ENCODE measurements at regions not wholly inside any gene's neighbourhood (a gene's known extent, or its start where the extent isn't known, plus 50 kb on each side); places are given as distances from the start of the nearest gene placed in this dataset.

DNA sequence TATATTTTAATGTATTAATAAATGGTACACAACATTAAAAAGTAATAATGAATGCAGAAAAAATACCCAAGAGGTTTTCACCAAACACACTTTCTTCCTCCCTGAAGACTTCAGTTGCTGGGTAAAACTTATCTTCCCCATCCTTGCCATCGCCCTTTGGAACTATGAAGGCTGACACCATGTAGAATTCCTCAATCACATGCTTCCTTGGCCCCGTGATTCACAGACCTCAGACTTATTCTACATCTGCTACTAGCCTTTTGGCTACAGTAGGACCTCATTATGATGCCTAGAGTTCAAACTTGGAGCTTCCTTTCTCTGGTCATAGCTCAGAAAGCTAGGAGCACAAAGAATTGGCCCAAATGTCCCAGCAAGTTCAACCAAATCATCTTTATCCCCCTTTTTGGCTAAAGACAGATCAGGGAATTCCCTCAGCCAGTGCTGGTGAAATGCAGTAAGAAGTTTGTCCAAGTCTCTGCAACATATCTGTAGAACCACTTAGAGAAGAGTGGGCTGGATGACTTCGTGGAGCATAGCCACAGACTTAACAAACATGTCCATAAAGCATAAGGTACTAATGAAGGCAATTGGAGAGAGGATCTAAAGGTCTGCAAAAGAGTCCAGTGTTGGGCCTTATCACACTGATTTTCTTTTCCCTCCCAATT lies 253.5 kb downstream of the SEC61B start:
- ChIA-PET CTCF (interaction anchor here (1.0 to 4.2 kb wide), 3 partner anchors 8 to 76 kb away, joined by 3 to 18 read pairs (median 7); no protein-coding TSS in a partner anchor), POLR2A (interaction anchor here (1.8 kb wide), 1 partner anchor 10 kb away, joined by 7 read pairs; no protein-coding TSS in a partner anchor)
- no peaks in the 10 kb centered on the region for H4K20me1 ChIP-seq (ENCODE audit: insufficient read depth)

DNA sequence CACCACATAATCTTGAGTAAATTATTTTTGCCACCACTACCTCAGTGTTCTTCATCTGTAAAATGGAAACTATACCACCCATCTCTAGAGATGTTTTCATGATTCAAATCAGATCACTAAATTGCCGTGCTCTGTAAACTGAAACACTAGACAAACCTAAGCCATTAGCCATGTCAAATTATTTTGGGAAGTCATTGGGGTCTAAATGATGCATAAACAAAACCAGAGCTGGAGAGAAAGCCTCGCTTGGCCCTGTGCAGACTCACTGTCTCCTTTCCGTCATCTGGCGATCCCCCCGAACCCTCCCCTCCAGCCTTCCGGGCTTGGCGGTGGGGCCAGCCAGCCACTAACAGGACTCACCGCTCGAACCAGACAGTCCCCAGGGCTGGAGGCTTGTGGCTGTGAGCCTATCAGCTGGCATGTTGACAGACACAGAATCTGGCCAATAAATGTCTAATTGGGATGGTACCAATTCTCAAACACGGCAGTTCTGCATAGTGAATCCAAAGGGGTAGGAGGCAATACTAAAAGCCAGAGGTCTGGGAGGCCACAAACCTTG lies 256.5 kb downstream of the SEC61B start:
- Histone ChIP-seq H3K27ac (ENCODE audit: low read depth in 2 of 2, low read length in 1 of 2) (peak overlapping the region in 1 of 2 experiments; percentile 99; a peak in 2 of 4 replicates), H3K9me2 (peaks cover 2% of the 10 kb centered on the region; the same call in 1 of the 2 replicates), H3K4me2 (no peak overlapping the region), H3K9ac (no peak overlapping the region), H3K4me1 (ENCODE audit: control insufficient read depth in 1 of 2, insufficient read depth in 2 of 2, low read depth in 1 of 2, low read length in 1 of 2) (peaks cover 0 to 41% of the 10 kb centered on the region in 2 experiments; a peak in 2 of 4 replicates), H3K27me3 (ENCODE audit: insufficient read depth) (no peaks in the 10 kb centered on the region), H3K9me3 (no peaks in the 10 kb centered on the region), H4K20me1 (ENCODE audit: insufficient read depth) (no peaks in the 10 kb centered on the region), H3K79me2 (ENCODE audit: insufficient read depth) (no peaks in the 10 kb centered on the region), H2AFZ (ENCODE audit: low read depth) (no peak overlapping the region), H3K36me3 (replicated peaks in 1 of 2; ENCODE audit: control insufficient read depth in 1 of 2, insufficient read depth in 2 of 2, low read length in 1 of 2) (no peaks in the 10 kb centered on the region), H3K4me3 (ENCODE audit: low read depth in 2 of 2, low read length in 1 of 2) (no peak overlapping the region), H3F3A (replicated peaks; ENCODE audit: insufficient read depth) (no peaks in the 10 kb centered on the region)
- 31% methylated on average over 9 of the region's 10 CpGs for WGBS (ENCODE audit: low lambda C conversion rate)
- ChIA-PET CTCF (interaction anchor here (0.6 to 4.2 kb wide), 6 partner anchors 10 to 319 kb away, joined by 3 to 18 read pairs (median 4); no protein-coding TSS in a partner anchor), POLR2A (interaction anchor here (0.5 to 2.5 kb wide), 4 partner anchors 10 to 190 kb away, joined by 3 to 14 read pairs (median 8); no protein-coding TSS in a partner anchor)
- peak; percentile 89 for DNase-seq
- TF ChIP-seq RAD21 (IDR thresholded peaks at IDR 0.05; ENCODE audit: low read length) (peak; percentile 50), TCF12 (IDR thresholded peaks at IDR 0.05) (peak; percentile 64), YY1 (IDR thresholded peaks at IDR 0.05; ENCODE audit: low read depth) (no peak), TEAD4 (IDR thresholded peaks at IDR 0.05; ENCODE audit: borderline replicate concordance, insufficient read depth) (0 out of 2 replicates have a peak, but pooled peaks have one; percentile 10), RXRA (IDR thresholded peaks at IDR 0.05; ENCODE audit: borderline replicate concordance, low read depth) (no peak), GATA2 (CRISPR knock-in tag; IDR thresholded peaks at IDR 0.05) (peak; percentile 90), RFX5 (IDR thresholded peaks at IDR 0.05; ENCODE audit: low read length) (no peak), NRF1 (IDR thresholded peaks at IDR 0.05; ENCODE audit: low read depth, low read length) (no peak), FOXJ3 (CRISPR knock-in tag; IDR thresholded peaks at IDR 0.05) (peak; percentile 99), NFIC (IDR thresholded peaks at IDR 0.05; ENCODE audit: borderline replicate concordance) (0 out of 2 replicates have a peak, but pooled peaks have one; percentile 36), RCOR1 (IDR thresholded peaks at IDR 0.05; ENCODE audit: low read length) (peak; percentile 80), SMC3 (IDR thresholded peaks at IDR 0.05; ENCODE audit: low read depth, low read length) (peak; percentile 19; the same call in 1 of the 2 replicates), POLR2AphosphoS5 (IDR thresholded peaks at IDR 0.05; ENCODE audit: low read depth, low read length) (peak; percentile 13; the same call in 1 of the 2 replicates)
- TF ChIP-seq, protein P1, sequence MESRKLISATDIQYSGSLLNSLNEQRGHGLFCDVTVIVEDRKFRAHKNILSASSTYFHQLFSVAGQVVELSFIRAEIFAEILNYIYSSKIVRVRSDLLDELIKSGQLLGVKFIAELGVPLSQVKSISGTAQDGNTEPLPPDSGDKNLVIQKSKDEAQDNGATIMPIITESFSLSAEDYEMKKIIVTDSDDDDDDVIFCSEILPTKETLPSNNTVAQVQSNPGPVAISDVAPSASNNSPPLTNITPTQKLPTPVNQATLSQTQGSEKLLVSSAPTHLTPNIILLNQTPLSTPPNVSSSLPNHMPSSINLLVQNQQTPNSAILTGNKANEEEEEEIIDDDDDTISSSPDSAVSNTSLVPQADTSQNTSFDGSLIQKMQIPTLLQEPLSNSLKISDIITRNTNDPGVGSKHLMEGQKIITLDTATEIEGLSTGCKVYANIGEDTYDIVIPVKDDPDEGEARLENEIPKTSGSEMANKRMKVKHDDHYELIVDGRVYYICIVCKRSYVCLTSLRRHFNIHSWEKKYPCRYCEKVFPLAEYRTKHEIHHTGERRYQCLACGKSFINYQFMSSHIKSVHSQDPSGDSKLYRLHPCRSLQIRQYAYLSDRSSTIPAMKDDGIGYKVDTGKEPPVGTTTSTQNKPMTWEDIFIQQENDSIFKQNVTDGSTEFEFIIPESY (IDR thresholded peaks at IDR 0.05; ENCODE audit: borderline replicate concordance, low read depth) = no peak
- TF ChIP-seq, protein P2, sequence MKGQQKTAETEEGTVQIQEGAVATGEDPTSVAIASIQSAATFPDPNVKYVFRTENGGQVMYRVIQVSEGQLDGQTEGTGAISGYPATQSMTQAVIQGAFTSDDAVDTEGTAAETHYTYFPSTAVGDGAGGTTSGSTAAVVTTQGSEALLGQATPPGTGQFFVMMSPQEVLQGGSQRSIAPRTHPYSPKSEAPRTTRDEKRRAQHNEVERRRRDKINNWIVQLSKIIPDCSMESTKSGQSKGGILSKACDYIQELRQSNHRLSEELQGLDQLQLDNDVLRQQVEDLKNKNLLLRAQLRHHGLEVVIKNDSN (IDR thresholded peaks at IDR 0.05; ENCODE audit: borderline replicate concordance, low read depth) = no peak
- TF ChIP-seq, protein P3, sequence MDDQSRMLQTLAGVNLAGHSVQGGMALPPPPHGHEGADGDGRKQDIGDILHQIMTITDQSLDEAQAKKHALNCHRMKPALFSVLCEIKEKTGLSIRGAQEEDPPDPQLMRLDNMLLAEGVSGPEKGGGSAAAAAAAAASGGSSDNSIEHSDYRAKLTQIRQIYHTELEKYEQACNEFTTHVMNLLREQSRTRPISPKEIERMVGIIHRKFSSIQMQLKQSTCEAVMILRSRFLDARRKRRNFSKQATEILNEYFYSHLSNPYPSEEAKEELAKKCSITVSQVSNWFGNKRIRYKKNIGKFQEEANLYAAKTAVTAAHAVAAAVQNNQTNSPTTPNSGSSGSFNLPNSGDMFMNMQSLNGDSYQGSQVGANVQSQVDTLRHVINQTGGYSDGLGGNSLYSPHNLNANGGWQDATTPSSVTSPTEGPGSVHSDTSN (IDR thresholded peaks at IDR 0.05) = peak; percentile 83

More for the DNA sequence above, 253.5 kb downstream of the SEC61B start:
- H3K4me2 ChIP-seq = no peak overlapping the region
- H3K27me3 ChIP-seq (ENCODE audit: insufficient read depth) = no peaks in the 10 kb centered on the region
- 67% methylated on average over 3 of the region's 3 CpGs for WGBS (ENCODE audit: low lambda C conversion rate)
- DNase-seq = no peak
- H3K79me2 ChIP-seq (ENCODE audit: insufficient read depth) = no peaks in the 10 kb centered on the region
- TF ChIP-seq, protein P4, sequence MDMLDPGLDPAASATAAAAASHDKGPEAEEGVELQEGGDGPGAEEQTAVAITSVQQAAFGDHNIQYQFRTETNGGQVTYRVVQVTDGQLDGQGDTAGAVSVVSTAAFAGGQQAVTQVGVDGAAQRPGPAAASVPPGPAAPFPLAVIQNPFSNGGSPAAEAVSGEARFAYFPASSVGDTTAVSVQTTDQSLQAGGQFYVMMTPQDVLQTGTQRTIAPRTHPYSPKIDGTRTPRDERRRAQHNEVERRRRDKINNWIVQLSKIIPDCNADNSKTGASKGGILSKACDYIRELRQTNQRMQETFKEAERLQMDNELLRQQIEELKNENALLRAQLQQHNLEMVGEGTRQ (IDR thresholded peaks at IDR 0.05; ENCODE audit: borderline replicate concordance, low read depth, low read length) = no peak
- no peak for TF ChIP-seq TCF12 (IDR thresholded peaks at IDR 0.05)
- TF ChIP-seq MEF2A (IDR thresholded peaks at IDR 0.05; ENCODE audit: borderline replicate concordance, low read depth) = no peak
- no peak for TF ChIP-seq GABPA (IDR thresholded peaks at IDR 0.05; ENCODE audit: low read depth)
- TF ChIP-seq POLR2AphosphoS5 (IDR thresholded peaks at IDR 0.05; ENCODE audit: low read depth, low read length) = no peak
- H3K4me1 ChIP-seq (ENCODE audit: control insufficient read depth in 1 of 2, insufficient read depth in 2 of 2, low read depth in 1 of 2, low read length in 1 of 2) = peaks cover 0 to 58% of the 10 kb centered on the region in 2 experiments; a peak in 2 of 4 replicates
- H3F3A ChIP-seq (replicated peaks; ENCODE audit: insufficient read depth) = no peaks in the 10 kb centered on the region
- H3K9me3 ChIP-seq = no peaks in the 10 kb centered on the region
- H3K9me2 ChIP-seq = no peaks in the 10 kb centered on the region
- H2AFZ ChIP-seq (ENCODE audit: low read depth) = no peak overlapping the region
- no peak overlapping the region for H3K4me3 ChIP-seq (ENCODE audit: low read depth in 2 of 2, low read length in 1 of 2)
- no peaks in the 10 kb centered on the region for H3K36me3 ChIP-seq (replicated peaks in 1 of 2; ENCODE audit: control insufficient read depth in 1 of 2, insufficient read depth in 2 of 2, low read length in 1 of 2)
- H3K27ac ChIP-seq (ENCODE audit: low read depth in 2 of 2, low read length in 1 of 2) = peak overlapping the region in 1 of 2 experiments; percentile 99; a peak in 1 of 4 replicates
- no peak overlapping the region for H3K9ac ChIP-seq
